HG03280 (cell line): ENCODE measurements at regions not wholly inside any gene's neighbourhood (a gene's known extent, or its start where the extent isn't known, plus 50 kb on each side); places are given as distances from the start of the nearest gene placed in this dataset.
"Not testable (repeated sequence)": the region's sequence is repeated elsewhere in the genome, so short reads cannot be mapped to it uniquely, and the experiment has no call there.

Experiments
- ATAC-seq: cut with Tn5 transposase; IDR thresholded peaks from one replicate; pipeline ENCODE4 v1.9.1; 2021; ENCODE audit warnings: mild to moderate bottlenecking, moderate library complexity; ENCODE audit not compliant: unreplicated experiment

GRCh38 chrX:69431420-69431819 is 72.7 kb upstream of the NALF2 start:
- ATAC-seq, result no peak

DNA sequence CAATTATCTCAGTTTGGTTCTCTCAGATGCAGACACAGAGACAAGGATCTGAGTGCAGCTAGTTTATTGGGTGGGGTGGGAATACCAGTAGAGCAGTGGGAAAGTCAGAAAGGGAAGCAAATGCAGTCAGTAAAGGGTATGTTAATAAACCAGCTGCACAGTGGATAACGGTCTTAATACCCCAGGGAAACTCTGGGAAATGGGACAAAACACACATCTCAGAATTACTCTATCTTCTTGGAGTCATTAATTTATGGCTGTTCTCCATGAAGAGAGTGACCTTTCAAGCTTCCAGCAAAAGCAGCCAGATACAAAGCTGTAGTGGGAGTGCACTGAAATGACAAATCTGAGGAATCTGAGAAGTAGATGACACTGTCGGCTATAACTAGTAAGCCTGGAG is 73.3 kb upstream of the NALF2 start:
- no peak for ATAC-seq

DNA sequence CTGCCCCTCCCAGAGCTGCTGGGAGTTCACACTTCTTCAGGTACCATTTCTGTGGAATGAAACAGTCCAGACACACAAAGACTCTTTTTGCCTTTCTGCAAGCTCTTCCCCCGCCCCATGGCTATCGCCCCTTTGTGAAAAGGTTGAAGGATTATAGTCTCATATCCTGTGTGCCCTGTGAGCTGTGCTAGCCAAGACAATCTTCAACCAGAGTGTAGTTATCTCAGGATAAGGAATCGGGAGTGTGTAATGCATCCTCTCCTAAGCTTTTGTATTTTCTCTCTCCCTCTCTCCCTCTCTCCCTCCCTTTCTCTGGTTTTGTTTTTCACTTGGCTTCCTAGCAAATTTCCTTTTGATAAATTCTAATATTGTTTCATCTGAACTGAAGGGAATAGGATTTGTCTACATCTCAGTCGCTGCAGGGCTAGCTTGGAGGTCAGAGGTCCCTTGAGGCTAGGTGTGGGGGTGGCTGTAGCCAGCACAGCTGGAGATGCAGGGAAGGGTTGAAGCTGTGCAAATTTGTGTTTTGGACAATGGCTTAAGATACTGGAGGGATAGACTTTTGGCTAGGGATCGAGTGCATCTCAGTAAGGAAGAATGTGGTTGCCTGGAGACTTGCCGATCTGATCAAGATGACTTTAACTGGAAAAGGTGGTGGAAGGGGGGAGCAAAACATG is 74.6 kb upstream of the NALF2 start:
- no peak for ATAC-seq

- no peak for ATAC-seq
Observed at GRCh38 chrX:69428216-69428615, 75.9 kb upstream of the NALF2 start.

DNA sequence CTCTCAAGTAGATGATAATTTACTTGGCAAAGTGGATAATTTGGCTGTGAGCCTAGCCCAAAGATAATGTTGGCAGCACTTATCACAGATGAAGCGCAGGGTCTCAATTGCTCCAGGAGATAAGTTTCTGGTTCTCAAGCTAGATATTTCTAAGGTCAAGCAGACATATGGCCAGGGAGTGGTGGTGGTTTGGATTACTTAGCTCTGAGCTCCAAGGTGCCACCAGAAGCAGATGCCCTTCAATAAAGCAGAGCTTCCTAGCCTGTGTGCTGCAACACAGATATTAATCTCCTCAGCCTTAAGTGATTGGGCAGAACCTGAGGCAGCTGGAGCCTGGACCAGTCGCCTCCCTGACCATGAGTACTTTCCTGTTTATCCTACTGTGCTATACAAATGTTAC is 79.2 kb upstream of the NALF2 start:
- no peak for ATAC-seq

GRCh38 chrX:69424161-69424560 is 80.0 kb upstream of the NALF2 start:
- no peak for ATAC-seq

DNA sequence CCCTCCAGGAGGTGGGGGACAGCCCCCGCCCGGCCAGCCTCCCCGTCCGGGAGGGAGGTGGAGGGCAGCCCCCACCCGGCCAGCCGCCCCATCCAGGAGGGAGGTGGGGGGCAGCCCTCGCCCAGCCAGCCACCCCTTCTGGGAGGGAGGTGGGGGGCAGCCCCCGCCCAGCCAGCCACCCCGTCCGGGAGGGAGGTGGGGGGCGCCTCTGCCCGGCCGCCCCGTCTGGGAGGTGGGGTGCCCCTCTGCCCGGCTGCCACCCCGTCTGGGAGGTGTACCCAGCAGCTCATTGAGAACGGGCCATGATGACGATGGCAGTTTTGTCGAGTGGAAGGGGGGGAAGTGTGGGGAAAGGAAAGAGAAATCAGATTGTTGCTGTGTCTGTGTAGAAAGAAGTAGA is 81.9 kb upstream of the NALF2 start:
- ATAC-seq, result not testable (repeated sequence)

- ATAC-seq, result no peak
Observed at GRCh38 chrX:69415698-69416097, 88.4 kb upstream of the NALF2 start.

- ATAC-seq, result no peak
Observed at GRCh38 chrX:69412661-69413060, 91.5 kb upstream of the NALF2 start.

DNA sequence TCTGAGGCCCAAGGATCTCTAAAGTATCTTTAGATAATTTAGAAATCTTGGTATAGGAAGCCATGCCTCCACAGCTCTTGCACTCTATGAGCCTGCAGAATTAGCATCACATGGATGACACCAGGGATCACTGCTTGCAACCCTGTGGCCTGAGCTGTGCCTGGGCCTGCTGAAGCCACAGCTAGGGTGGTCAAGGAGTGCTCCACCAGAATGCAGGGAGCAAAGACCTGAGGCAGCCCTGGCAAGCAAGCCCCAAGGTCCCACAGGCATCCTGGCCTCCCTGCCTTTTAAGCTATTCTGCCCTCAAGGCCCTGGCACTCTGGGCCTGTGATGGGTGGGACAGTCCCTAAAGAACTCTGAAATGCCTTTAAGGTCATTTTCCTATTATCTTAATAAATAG is 105.2 kb upstream of the NALF2 start:
- no peak for ATAC-seq

- no peak for ATAC-seq
Observed at GRCh38 chrX:69396916-69397315, 107.2 kb upstream of the NALF2 start.

- ATAC-seq, result no peak
Observed at GRCh38 chrX:69395306-69395705, 108.8 kb upstream of the NALF2 start.

DNA sequence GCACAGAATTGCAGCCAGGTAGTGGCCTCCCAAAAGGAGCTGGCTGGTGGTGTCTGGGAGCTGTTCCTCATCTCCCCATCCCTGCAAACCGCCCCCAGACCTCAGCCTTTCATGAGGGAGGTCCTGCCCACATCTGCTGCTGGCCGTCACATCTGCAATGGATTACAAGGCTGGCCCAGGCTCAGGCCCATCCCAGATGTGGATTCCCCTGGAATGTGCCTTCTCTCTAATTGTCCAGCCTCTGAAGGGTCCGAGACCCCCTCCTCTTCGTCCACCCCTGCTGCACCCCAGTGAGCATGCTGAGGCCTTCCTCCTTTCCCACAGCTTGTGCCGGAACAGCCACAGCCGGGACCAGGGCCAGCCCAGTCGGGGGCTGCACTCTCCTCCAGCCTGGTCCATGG is 115.0 kb upstream of the NALF2 start:
- no peak for ATAC-seq

GRCh38 chrX:69388526-69388925 is 115.6 kb upstream of the NALF2 start:
- ATAC-seq, result no peak

DNA sequence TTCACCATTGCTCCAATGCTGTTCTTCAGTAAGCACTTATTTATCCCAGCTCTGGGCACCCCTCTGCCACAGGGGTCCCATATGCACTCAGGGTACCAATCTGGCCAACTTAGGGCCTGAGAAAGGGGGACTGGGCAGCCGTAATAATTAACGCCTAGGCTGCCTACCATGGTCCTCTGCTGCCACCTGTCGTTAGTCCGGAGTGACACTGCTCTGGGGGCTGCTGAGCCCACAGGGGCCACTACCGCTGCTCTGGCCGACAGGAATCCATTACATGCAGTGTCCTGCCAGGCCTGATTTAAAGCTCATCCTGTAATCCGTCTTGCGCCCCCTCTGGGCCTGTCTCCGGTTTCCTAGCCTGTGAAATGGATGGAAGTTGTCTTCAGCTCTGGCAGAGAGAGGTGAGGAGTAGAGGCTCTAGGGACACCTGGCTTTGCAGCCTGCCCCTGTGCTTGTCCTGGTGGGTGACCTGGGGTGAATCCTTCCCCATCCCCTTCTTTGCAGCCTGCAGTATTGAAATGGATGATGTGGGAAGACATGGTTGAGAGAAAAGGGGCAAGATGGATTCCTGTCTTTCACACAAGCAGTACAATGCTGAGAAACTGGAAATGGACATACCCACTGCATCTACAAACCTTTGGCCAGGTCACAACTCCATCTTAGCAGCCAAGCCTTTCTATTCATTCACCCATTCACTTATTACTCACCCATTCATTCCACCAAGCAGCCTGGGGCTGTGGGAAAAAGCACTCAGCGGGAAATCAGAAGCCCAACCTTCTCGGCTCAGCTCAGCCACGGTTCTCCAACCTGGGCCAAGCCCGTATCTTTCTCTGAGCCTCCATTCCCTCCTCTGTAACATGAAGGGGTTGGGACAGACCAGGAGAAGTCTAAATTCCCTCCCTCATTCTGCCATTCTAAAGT is 116.3 kb upstream of the NALF2 start:
- no peak for ATAC-seq

- ATAC-seq, result no peak
Observed at GRCh38 chrX:69386681-69387080, 117.4 kb upstream of the NALF2 start.

GRCh38 chrX:69379412-69379811 is 124.7 kb upstream of the NALF2 start:
- ATAC-seq, result no peak

DNA sequence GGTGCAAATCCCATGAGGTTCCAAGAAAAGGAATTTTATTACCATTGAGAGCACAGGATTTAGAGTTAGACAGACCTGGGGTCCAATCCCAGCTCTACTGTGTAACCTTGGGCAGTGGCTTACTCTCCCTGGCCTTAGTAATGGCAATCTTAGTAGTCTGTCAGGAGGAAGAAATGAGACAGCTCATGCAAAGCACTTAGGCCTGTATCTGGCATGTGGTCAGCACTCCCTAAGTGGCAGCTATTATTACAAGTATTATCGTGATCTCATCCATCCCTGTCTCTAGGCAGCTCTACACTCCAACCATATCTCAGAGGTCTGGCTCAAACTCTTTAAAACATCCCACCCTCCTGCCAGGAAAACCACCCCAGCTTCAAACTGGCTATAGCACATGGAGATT is 129.6 kb upstream of the NALF2 start:
- no peak for ATAC-seq

DNA sequence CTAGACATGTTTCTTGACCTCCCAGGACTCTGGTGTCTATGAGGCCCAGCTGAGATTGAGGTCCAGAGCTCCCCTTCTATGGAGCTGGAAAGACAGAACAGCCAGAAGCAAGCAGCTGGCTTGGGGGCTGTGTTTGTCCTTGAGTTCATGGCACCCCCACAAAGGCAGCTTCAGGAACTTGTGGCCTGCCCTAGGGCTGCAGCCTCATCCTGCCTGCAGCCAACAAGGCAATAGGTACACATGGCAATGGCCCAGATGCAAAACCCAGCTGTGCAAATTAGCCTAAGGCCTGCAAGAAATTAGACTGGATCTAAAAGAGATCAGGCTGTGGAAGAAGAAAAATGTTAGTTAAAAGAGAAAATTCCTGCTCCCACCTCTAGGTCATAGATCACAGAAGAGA is 131.7 kb upstream of the NALF2 start:
- no peak for ATAC-seq

DNA sequence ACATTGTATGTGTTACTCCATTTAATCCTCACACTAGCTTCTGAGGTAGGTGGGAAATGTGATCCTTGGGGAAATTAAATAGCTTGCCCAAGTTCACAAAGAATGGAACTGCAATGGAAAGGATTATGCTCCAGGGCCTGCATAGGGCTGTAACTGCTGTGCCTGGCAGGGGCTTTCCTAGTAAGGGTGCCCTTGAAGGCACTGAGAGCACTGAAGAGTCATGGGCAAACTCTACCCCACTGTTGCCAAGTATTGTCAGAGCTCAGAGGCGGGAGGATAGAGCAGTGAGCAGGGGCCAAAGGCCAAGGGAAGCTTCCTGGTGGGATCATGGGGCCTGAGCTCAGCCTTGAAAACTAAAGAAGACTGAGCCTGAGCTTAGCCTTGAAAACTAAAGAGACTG is 133.0 kb upstream of the NALF2 start:
- ATAC-seq, result no peak

- ATAC-seq, result no peak
Observed at GRCh38 chrX:69369999-69370398, 134.1 kb upstream of the NALF2 start.

- ATAC-seq, result no peak
Observed at GRCh38 chrX:69366183-69366582, 137.9 kb upstream of the NALF2 start.
